ENCODE measurements at regions not wholly inside any gene's neighbourhood (a gene's known extent, or its start where the extent isn't known, plus 50 kb on each side); places are given as distances from the start of the nearest gene placed in this dataset.

GRCh38 chr22:46031557-46031956 lies 54.6 kb upstream of the WNT7B start:
- TF ChIP-seq CTCF (optimal IDR thresholded peaks at IDR 0.05 in 1 of 3, IDR thresholded peaks at IDR 0.05 in 1 of 3, conservative IDR thresholded peaks at IDR 0.05 in 1 of 3; ENCODE audit: extremely low read depth in 1 of 3, insufficient read depth in 2 of 3, low read length in 3 of 3), result no peak
- TF ChIP-seq EZH2 (IDR thresholded peaks at IDR 0.05; ENCODE audit: low read length), result no peak
